BLaER1 treated with 17β-estradiol and CSF1 and Interleukin-3, amounts not matched to agents 10 nM and 100 nM (cell line): ENCODE measurements at regions not wholly inside any gene's neighbourhood (a gene's known extent, or its start where the extent isn't known, plus 50 kb on each side); places are given as distances from the start of the nearest gene placed in this dataset.

Experiments
- H3K27ac ChIP-seq, 11 experiments: shearing (Covaris generic); formaldehyde crosslinking; 2 replicates each; pipeline ENCODE4 v1.8.1; 2022
- H3K27me3 ChIP-seq, 11 experiments: shearing (Covaris generic); formaldehyde crosslinking; 2 replicates each; pipeline ENCODE4 v1.8.1; 2022
- H3K36me3 ChIP-seq, 11 experiments: shearing (Covaris generic); formaldehyde crosslinking; 2 replicates each; pipeline ENCODE4 v1.8.1; 2022
- H3K4me1 ChIP-seq, 10 experiments: shearing (Covaris generic); formaldehyde crosslinking; 2 replicates each; pipeline ENCODE4 v1.8.1; 2022
- H3K4me2 ChIP-seq, 11 experiments: shearing (Covaris generic); formaldehyde crosslinking; 2 replicates each; pipeline ENCODE4 v1.8.1; 2022
- H3K4me3 ChIP-seq, 10 experiments: shearing (Covaris generic); formaldehyde crosslinking; 2 replicates each; pipeline ENCODE4 v1.8.1; 2022
- H3K9ac ChIP-seq, 11 experiments: shearing (Covaris generic); formaldehyde crosslinking; 2 replicates each; pipeline ENCODE4 v1.8.1; 2022
- H3K9me3 ChIP-seq, 11 experiments: shearing (Covaris generic); formaldehyde crosslinking; replicated peaks in 1 of 11; 2 replicates each; pipeline ENCODE4 v1.8.1; 2022
- H4K20me1 ChIP-seq, 11 experiments: shearing (Covaris generic); formaldehyde crosslinking; 2 replicates each; pipeline ENCODE4 v1.8.1; 2022
- Cebpa-rat ChIP-seq, 11 experiments: shearing (Covaris generic); IDR thresholded peaks; 2 replicates each; pipeline ENCODE4 v1.8.1; 2022

DNA sequence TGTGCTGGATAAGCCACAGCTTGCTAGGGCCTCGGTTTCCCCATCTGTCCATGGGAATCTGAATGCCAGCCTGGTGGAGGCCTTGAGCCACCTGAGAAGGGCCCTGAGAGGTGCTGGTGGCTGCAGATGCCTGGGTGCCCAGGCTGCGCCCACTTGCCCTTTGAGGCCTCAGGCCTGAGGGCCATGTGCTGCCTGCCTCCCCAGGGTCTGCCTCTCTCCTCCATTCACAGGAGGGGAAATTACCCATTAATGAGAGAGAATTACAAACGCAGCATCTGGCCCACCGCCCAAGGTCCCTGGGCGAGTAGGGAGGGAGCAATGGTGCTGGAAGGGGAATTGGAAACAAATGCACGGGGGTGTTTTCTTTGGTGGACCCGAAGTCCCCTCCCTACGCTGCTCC is 59.6 kb downstream of the BARX1 start:
- Histone ChIP-seq H3K36me3 (no peaks in the 10 kb centered on the region), H4K20me1 (no peaks in the 10 kb centered on the region), H3K27me3 (no peaks in the 10 kb centered on the region), H3K4me1 (no peaks in the 10 kb centered on the region), H3K4me3 (no peak overlapping the region), H3K9ac (no peak overlapping the region), H3K27ac (no peak overlapping the region), H3K4me2 (no peak overlapping the region), H3K9me3 (peaks cover 20 to 30% (median 27%) of the 10 kb centered on the region in 11 experiments)
- no peak for TF ChIP-seq Cebpa-rat (IDR thresholded peaks at IDR 0.05)

DNA sequence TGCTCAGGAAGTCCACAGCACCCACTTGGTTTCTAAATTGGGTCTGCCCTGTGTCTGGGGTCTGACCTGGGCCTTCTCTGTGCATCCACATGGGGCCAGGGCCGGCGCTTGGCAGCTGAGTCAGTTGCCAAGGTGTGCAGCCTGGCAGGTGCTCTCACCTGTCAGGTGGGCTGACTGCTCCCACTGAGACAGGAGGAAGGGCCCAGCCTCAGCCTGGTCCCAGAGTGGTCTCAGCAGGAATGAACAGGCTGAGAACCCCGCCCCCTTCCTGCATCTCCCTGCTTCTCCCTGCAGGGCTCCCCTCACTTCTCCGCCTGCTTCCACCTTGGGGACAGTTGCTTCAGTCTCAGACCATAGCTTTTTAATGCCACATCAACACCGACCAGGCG is 60.5 kb downstream of the BARX1 start:
- no peaks in the 10 kb centered on the region for H3K4me1 ChIP-seq
- no peak overlapping the region for H3K4me3 ChIP-seq
- H3K36me3 ChIP-seq: no peaks in the 10 kb centered on the region
- no peak for TF ChIP-seq Cebpa-rat (IDR thresholded peaks at IDR 0.05)
- no peak overlapping the region for H3K27ac ChIP-seq
- H4K20me1 ChIP-seq: no peaks in the 10 kb centered on the region
- no peak overlapping the region for H3K9ac ChIP-seq
- H3K27me3 ChIP-seq: no peaks in the 10 kb centered on the region
- H3K9me3 ChIP-seq: peaks cover 20 to 30% (median 27%) of the 10 kb centered on the region in 11 experiments
- no peak overlapping the region for H3K4me2 ChIP-seq

DNA sequence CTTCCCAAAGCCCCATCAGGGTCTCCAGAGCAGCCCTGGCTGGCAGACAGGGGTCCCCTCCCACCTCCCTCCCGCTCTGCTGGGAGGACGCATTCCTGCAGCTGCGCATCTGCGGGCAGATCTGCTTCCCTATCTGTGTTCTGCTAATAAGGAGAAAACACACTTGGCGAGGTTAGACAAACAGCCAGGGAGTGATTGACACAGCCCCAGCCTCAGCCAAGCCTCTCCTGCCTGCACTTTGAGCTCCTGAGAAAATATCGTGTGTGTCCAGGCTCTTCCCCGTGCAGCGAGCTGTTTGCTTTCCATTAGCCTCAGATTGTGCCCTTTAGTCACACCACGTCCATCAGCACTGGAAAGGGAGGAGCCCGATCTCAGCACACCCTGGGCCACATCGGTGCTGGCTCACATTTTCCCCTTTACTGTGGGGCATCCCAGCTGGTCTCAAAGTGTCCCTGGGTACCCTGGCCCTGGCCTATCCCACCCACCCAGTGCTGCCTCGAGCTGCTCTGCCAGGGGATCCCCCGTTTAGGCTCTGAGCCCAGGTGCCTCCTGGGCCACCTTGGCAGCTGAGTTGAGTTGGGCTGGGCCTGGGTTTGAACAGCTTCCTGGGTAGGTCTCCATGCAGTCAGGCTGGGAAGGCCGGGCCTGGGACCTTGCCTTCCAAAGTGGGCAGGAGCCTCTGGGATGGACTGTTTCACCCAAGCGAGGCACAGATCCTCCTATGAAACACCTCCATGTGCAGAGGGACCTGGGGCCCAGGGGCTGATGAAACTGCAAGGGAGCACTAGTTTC is 61.1 kb downstream of the BARX1 start:
- H3K4me3 ChIP-seq: no peak overlapping the region
- H3K9ac ChIP-seq: no peak overlapping the region
- H3K4me1 ChIP-seq: no peaks in the 10 kb centered on the region
- H4K20me1 ChIP-seq: no peaks in the 10 kb centered on the region
- no peaks in the 10 kb centered on the region for H3K27me3 ChIP-seq
- no peak overlapping the region for H3K4me2 ChIP-seq
- H3K9me3 ChIP-seq: peaks cover 20 to 30% (median 27%) of the 10 kb centered on the region in 11 experiments
- H3K36me3 ChIP-seq: no peaks in the 10 kb centered on the region
- TF ChIP-seq Cebpa-rat (IDR thresholded peaks at IDR 0.05): no peak
- no peak overlapping the region for H3K27ac ChIP-seq

DNA sequence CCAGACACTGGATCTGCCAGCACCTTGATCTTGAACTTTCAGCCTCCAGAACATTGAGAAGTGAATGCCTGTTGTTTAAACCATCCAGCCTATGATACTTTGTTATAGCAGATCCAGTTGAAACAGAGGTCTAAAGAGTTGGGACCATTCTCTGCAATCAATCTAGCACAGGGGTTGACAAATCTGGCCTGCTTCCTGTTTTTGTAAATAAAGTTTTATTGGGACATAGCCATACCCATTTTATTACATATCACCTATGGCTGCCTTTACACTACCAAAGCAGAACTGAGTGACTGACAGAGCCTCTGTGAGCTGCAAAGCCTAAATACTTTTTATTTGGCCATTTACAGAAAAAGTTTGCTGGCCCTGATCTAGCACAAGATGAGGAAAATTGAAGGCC is 62.0 kb downstream of the BARX1 start:
- Histone ChIP-seq H3K4me3 (no peak overlapping the region), H3K36me3 (no peaks in the 10 kb centered on the region), H3K9ac (no peak overlapping the region), H3K27me3 (no peaks in the 10 kb centered on the region), H3K27ac (no peak overlapping the region), H3K4me2 (no peak overlapping the region), H3K4me1 (no peaks in the 10 kb centered on the region), H3K9me3 (peaks cover 20 to 30% (median 27%) of the 10 kb centered on the region in 11 experiments), H4K20me1 (no peaks in the 10 kb centered on the region)
- TF ChIP-seq Cebpa-rat (IDR thresholded peaks at IDR 0.05): no peak

DNA sequence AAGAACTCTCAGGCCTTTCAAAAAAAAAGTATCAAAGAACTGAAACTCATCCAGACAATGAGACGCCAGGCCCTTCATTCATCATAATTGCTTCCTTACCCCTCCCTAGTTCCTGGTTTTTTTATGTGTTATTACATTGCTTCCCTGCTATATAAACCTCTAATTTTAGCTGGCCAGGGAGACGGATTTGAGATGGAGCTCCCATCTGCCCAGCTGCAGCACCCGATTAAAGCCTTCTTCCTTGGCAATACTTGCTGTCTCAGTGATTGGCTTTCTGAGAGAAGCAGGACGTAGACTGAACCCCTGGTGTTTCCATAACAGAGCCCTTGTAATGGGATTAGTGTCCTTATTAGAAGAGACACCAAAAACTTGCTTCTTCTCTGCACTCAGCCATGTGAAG is 62.4 kb downstream of the BARX1 start:
- peaks cover 20 to 30% (median 27%) of the 10 kb centered on the region in 11 experiments for H3K9me3 ChIP-seq
- no peak overlapping the region for H3K4me2 ChIP-seq
- H3K4me3 ChIP-seq: no peak overlapping the region
- H3K36me3 ChIP-seq: no peaks in the 10 kb centered on the region
- no peaks in the 10 kb centered on the region for H3K4me1 ChIP-seq
- no peaks in the 10 kb centered on the region for H3K27me3 ChIP-seq
- H3K27ac ChIP-seq: no peak overlapping the region
- TF ChIP-seq Cebpa-rat (IDR thresholded peaks at IDR 0.05): no peak
- H3K9ac ChIP-seq: no peak overlapping the region
- H4K20me1 ChIP-seq: no peaks in the 10 kb centered on the region

DNA sequence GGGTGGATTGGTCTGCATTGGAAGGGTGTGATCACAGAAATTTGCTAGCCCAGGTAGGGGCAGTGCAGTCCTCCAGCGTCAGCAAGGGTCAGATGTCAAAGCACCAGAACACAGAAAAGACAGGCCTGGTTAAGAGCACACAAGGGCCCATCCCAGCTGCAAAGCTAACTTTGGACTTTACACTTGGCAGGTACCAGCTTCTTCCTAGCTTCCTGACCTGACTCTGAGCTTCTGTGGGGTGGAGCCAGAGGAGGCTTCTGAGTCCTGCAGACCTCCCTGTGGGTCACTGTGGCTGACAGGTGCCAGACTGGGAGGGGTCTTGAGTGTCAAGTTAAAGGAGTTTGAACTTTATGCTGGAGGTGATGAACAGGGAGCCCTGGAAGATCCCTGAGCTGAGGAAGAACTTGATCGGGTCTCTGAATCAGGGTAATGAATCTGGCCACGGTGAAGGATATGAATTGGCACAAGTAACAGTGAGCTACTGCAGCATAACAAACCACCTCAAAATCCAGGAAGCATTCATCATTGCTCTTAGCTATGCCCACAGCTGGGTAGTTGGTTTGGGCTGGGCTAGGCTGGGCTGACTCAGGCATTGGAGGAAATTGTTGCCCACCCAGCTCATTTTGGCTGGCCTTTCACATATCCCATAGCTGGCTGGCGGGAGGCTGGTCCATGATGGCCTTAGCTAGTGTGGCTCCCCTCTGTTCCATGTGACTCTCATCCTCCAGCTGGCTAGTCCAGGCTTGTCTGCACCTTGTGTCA is 63.4 kb downstream of the BARX1 start:
- no peak overlapping the region for H3K27ac ChIP-seq
- TF ChIP-seq Cebpa-rat (IDR thresholded peaks at IDR 0.05): no peak

DNA sequence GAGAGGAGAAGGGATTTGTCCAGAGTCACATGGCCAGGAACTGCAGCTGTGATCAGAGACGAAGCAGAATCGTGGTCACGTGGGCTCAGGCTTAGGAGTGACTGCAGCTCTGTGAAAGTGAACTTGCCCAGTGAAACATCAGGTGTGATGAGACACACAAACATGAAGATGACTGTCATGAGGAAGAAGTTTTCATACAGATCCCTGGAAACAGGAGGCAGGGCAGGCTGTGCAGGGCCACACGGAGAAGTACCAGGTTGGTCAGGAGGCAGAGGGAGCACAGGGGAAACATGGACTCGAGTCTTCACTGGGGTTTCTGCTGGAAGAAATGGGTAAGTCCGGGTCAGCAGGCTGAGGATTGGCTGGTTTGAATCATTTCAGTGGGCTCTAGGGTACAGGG is 64.1 kb downstream of the BARX1 start:
- Histone ChIP-seq H3K9me3 (peaks cover 20 to 30% (median 27%) of the 10 kb centered on the region in 11 experiments), H3K9ac (no peak overlapping the region), H3K27me3 (no peaks in the 10 kb centered on the region), H3K4me1 (no peaks in the 10 kb centered on the region), H3K27ac (no peak overlapping the region), H3K4me2 (no peak overlapping the region), H3K4me3 (no peak overlapping the region), H4K20me1 (no peaks in the 10 kb centered on the region), H3K36me3 (no peaks in the 10 kb centered on the region)
- TF ChIP-seq Cebpa-rat (IDR thresholded peaks at IDR 0.05): no peak

More for the DNA sequence above, 63.4 kb downstream of the BARX1 start:
- Histone ChIP-seq H3K9ac (no peak overlapping the region), H3K36me3 (no peaks in the 10 kb centered on the region), H3K4me1 (no peaks in the 10 kb centered on the region), H3K4me3 (no peak overlapping the region), H3K27me3 (no peaks in the 10 kb centered on the region), H3K9me3 (peaks cover 20 to 30% (median 27%) of the 10 kb centered on the region in 11 experiments), H4K20me1 (no peaks in the 10 kb centered on the region), H3K4me2 (no peak overlapping the region)

DNA sequence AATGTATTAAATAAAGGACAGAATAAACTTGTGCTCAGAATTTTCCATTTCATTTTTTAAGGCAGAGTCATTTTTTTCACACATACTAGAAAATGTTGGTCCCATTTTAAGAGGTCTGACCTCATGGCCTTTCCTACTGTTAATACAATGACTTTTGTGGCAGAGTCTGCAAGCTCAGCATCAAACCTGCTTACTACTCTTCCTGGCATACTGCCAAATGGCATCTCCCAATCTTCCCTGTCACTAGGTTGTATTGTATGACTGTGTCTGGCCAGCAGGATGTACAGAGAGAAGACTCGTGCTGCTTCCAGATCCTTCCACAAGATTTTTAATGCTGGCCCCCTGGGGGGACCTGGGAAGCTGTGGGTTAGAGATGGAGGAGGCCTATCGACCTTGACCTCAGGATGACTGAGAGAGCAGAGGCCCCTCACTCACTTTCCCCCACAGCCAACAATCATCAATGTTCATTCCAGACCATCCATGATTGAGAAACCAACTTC is 64.7 kb downstream of the BARX1 start:
- peaks cover 20 to 30% (median 27%) of the 10 kb centered on the region in 11 experiments for H3K9me3 ChIP-seq
- no peak overlapping the region for H3K9ac ChIP-seq
- no peaks in the 10 kb centered on the region for H3K4me1 ChIP-seq
- H3K27ac ChIP-seq: no peak overlapping the region
- no peak overlapping the region for H3K4me2 ChIP-seq
- no peaks in the 10 kb centered on the region for H4K20me1 ChIP-seq
- no peak overlapping the region for H3K4me3 ChIP-seq
- no peaks in the 10 kb centered on the region for H3K36me3 ChIP-seq
- no peaks in the 10 kb centered on the region for H3K27me3 ChIP-seq
- no peak for TF ChIP-seq Cebpa-rat (IDR thresholded peaks at IDR 0.05)

DNA sequence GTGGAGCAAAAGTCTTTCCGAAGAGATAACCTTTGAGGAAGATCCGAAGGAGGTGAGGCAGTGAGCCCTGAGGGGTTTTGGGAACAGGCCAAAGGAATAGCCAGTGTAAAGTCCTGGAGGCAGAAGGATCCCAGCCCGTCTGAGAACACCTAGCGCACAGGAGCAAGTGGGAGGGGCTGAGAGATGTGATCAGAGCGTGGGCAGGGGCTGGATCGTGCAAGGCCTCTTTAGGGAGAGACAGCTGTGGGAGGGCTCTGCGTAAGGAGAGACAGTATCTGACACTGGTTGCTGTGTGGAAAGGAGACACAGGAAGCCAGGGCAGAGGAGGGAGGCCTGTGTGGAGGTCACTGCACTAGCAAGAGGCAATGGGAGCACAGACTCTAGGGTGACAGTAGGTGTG is 68.2 kb downstream of the BARX1 start:
- no peaks in the 10 kb centered on the region for H3K27me3 ChIP-seq
- H3K9me3 ChIP-seq: peaks cover 3 to 8% (median 6%) of the 10 kb centered on the region in 11 experiments
- H3K4me1 ChIP-seq: no peaks in the 10 kb centered on the region
- H3K27ac ChIP-seq: no peak overlapping the region
- H3K4me3 ChIP-seq: no peak overlapping the region
- TF ChIP-seq Cebpa-rat (IDR thresholded peaks at IDR 0.05): no peak
- no peaks in the 10 kb centered on the region for H4K20me1 ChIP-seq
- no peak overlapping the region for H3K9ac ChIP-seq
- no peak overlapping the region for H3K4me2 ChIP-seq
- H3K36me3 ChIP-seq: no peaks in the 10 kb centered on the region
